ENCODE measurements at regions not wholly inside any gene's neighbourhood (a gene's known extent, or its start where the extent isn't known, plus 50 kb on each side); places are given as distances from the start of the nearest gene placed in this dataset.

DNA sequence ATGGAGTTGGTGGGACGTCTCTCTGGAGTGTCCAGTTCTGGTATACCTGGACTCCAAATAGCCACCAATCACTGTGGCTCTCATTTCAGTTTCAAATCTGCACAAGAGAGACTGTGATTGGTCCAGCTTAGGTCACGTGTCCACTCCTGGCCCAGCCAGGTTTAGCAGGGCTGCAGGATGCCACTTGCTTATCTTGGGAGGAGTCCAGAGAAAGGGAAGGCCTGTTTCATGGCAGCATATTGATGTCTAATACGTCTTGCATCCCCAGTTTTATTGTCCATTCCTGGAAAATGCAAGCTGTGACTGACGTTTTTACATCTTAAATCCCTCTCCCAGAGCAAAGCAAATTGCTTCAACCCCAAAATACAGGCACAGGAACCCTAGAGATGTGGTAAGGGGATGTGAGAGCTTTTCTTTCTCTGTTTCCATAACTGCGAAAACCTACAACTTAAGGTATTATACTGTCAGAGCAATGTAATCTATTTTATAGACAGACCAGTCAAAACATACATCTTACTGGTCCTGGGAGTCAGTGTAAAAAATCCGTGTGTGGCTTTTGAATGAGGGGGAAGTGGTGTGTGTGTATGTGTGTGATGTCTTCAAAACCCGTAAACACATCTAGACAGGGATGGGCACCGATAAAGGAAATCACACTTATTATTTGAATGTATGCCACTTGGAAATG lies 274.4 kb downstream of the TLE3 start:
- no peak for TF ChIP-seq TAF1 (conservative IDR thresholded peaks at IDR 0.05)
- TF ChIP-seq, protein P1, sequence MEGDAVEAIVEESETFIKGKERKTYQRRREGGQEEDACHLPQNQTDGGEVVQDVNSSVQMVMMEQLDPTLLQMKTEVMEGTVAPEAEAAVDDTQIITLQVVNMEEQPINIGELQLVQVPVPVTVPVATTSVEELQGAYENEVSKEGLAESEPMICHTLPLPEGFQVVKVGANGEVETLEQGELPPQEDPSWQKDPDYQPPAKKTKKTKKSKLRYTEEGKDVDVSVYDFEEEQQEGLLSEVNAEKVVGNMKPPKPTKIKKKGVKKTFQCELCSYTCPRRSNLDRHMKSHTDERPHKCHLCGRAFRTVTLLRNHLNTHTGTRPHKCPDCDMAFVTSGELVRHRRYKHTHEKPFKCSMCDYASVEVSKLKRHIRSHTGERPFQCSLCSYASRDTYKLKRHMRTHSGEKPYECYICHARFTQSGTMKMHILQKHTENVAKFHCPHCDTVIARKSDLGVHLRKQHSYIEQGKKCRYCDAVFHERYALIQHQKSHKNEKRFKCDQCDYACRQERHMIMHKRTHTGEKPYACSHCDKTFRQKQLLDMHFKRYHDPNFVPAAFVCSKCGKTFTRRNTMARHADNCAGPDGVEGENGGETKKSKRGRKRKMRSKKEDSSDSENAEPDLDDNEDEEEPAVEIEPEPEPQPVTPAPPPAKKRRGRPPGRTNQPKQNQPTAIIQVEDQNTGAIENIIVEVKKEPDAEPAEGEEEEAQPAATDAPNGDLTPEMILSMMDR (IDR thresholded peaks at IDR 0.05; ENCODE audit: low read depth, low read length, missing input control) = no peak
- no peak for TF ChIP-seq GABPA (IDR thresholded peaks at IDR 0.05 in 1 of 2, conservative IDR thresholded peaks at IDR 0.05 in 1 of 2)
- TF ChIP-seq FOXA1 (IDR thresholded peaks at IDR 0.05) = no peak
- TF ChIP-seq HNF4A (conservative IDR thresholded peaks at IDR 0.05) = no peak
- TF ChIP-seq, protein P2, sequence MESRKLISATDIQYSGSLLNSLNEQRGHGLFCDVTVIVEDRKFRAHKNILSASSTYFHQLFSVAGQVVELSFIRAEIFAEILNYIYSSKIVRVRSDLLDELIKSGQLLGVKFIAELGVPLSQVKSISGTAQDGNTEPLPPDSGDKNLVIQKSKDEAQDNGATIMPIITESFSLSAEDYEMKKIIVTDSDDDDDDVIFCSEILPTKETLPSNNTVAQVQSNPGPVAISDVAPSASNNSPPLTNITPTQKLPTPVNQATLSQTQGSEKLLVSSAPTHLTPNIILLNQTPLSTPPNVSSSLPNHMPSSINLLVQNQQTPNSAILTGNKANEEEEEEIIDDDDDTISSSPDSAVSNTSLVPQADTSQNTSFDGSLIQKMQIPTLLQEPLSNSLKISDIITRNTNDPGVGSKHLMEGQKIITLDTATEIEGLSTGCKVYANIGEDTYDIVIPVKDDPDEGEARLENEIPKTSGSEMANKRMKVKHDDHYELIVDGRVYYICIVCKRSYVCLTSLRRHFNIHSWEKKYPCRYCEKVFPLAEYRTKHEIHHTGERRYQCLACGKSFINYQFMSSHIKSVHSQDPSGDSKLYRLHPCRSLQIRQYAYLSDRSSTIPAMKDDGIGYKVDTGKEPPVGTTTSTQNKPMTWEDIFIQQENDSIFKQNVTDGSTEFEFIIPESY (IDR thresholded peaks at IDR 0.05) = no peak
- TF ChIP-seq EGR1 (IDR thresholded peaks at IDR 0.05; ENCODE audit: low read depth in 2 of 2) = no peak
- TF ChIP-seq, protein P3, sequence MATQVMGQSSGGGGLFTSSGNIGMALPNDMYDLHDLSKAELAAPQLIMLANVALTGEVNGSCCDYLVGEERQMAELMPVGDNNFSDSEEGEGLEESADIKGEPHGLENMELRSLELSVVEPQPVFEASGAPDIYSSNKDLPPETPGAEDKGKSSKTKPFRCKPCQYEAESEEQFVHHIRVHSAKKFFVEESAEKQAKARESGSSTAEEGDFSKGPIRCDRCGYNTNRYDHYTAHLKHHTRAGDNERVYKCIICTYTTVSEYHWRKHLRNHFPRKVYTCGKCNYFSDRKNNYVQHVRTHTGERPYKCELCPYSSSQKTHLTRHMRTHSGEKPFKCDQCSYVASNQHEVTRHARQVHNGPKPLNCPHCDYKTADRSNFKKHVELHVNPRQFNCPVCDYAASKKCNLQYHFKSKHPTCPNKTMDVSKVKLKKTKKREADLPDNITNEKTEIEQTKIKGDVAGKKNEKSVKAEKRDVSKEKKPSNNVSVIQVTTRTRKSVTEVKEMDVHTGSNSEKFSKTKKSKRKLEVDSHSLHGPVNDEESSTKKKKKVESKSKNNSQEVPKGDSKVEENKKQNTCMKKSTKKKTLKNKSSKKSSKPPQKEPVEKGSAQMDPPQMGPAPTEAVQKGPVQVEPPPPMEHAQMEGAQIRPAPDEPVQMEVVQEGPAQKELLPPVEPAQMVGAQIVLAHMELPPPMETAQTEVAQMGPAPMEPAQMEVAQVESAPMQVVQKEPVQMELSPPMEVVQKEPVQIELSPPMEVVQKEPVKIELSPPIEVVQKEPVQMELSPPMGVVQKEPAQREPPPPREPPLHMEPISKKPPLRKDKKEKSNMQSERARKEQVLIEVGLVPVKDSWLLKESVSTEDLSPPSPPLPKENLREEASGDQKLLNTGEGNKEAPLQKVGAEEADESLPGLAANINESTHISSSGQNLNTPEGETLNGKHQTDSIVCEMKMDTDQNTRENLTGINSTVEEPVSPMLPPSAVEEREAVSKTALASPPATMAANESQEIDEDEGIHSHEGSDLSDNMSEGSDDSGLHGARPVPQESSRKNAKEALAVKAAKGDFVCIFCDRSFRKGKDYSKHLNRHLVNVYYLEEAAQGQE (IDR thresholded peaks at IDR 0.05) = no peak
- TF ChIP-seq, protein P4, sequence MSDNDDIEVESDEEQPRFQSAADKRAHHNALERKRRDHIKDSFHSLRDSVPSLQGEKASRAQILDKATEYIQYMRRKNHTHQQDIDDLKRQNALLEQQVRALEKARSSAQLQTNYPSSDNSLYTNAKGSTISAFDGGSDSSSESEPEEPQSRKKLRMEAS (IDR thresholded peaks at IDR 0.05) = no peak
- no peak for TF ChIP-seq RAD21 (IDR thresholded peaks at IDR 0.05)
- no peak for TF ChIP-seq RXRA (IDR thresholded peaks at IDR 0.05)

Data from liver (tissue), 3 donors.